Head of caudate nucleus (tissue), 42 donors: ENCODE measurements at regions not wholly inside any gene's neighbourhood (a gene's known extent, or its start where the extent isn't known, plus 50 kb on each side); places are given as distances from the start of the nearest gene placed in this dataset.
"Not testable (repeated sequence)": the region's sequence is repeated elsewhere in the genome, so short reads cannot be mapped to it uniquely, and the experiment has no call there.

ENCODE experiments used
- DNase-seq, 42 donors: peaks; one replicate each; pipeline versions ENCODE4 v3.0.0 to v3.0.0-alpha.2; 2020 to 2021; ENCODE audit warnings: mixed read lengths in 7 of 42
- intact Hi-C: fragments of 100-400 bp; cut with DNase I; formaldehyde crosslinking; loops from one replicate; pipeline ENCODE4 v1.15.0; 2022

GRCh38 chr16:65314627-65315008, 192.8 kb upstream of the CDH11 start:
- DNase-seq = no peak
- intact Hi-C loops = no loop called here

DNA sequence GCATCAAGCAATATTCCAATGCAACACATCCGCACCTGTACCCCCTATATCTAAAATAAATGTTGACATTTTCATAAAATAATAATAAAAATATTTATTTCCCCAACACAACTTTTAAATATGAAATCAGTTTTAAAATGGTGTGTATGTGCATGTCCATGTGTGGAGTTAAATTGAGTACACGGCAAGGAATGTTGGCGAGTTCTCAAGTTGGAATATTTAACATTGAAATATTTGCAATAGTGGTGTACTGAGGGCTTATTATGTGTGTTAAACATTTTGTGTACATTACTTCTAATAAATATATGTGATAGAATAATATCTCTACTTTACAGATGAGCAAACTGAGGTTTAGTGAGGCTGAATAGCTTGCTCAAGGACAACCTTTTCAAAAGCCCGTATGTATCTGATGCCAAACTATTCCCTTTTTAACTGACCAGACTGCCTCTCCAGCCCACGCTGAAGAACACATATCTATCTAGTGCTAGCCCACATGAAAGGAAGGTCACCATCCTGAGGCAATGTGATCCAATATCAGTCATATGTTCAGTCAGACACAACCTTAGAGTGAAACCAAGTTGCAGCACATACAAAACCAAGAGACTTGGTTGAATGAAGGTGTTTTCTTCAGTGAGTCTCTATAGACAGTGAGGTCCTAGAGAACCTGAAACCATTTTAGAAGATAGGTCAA, 192.2 kb upstream of the CDH11 start:
- DNase-seq = no peak
- intact Hi-C loops = no loop called here

DNA sequence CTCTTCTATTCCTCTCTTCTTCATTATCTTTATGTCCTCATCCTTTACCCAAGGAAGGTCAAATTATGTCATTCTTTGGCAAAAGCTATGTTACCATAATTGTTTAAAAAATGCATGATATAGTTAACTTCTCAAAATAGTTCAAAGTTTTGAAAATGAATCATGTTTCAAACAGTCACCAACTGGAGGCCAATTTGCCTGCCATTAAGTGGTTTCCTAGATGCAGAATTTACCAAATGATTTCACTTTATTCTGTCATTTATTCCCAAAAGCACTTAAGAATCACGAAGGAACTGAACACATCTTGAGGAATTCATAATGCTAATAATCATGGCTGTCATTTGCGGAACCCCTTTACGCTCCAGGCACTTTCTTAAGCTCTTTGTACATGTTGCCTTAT, 190.9 kb upstream of the CDH11 start:
- intact Hi-C loops = no loop called here
- DNase-seq = no peak

DNA sequence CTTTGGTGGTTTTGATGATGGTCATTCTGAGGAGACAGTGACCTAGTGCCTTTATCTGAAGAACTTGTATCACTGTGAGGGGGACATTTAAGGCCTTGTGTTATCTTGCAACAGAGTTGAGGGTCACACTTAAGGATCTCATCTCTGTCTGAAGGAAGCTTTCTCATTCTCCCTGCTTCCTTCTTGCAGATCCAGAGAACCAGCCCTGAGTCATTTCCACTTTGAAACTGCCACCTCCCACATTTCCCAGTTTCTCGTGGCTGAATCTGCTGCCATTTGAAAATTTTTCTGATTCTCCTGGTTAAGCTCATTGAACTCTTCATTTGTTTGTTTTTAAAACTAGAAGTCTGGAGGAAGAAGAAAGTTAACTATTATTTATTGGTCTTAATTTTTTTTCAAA, 190.2 kb upstream of the CDH11 start:
- intact Hi-C loops = no loop called here
- no peak for DNase-seq

- intact Hi-C loops, DNase-seq: not testable (repeated sequence)
These were observed 188.6 kb upstream of the CDH11 start for GRCh38 chr16:65310491-65310890.

GRCh38 chr16:65309354-65309753, 187.5 kb upstream of the CDH11 start:
- intact Hi-C loops = no loop called here
- DNase-seq = no peak

DNA sequence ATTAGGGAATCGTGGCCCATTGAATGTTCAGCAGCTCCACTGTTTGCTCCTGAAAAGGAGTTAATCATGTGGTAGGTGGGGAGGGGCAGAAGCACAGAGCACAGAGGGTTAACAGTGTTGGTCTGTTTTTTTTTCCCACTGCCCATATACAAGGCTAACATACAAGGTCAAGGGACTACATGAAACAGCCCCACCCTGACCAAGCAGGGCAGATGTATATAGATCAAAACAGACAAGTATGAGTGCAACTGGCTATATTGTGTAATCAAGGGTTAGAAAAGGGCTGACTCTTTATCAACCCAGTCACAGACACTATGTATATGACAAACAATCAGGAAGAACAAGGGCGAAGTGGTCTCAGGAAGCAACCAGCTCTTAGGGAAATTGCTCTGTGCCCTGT, 186.6 kb upstream of the CDH11 start:
- intact Hi-C loops = no loop called here
- no peak for DNase-seq

GRCh38 chr16:65307286-65307685, 185.4 kb upstream of the CDH11 start:
- intact Hi-C loops = no loop called here
- DNase-seq = no peak

GRCh38 chr16:65306722-65307121, 184.9 kb upstream of the CDH11 start:
- DNase-seq = no peak
- intact Hi-C loops = no loop called here

DNA sequence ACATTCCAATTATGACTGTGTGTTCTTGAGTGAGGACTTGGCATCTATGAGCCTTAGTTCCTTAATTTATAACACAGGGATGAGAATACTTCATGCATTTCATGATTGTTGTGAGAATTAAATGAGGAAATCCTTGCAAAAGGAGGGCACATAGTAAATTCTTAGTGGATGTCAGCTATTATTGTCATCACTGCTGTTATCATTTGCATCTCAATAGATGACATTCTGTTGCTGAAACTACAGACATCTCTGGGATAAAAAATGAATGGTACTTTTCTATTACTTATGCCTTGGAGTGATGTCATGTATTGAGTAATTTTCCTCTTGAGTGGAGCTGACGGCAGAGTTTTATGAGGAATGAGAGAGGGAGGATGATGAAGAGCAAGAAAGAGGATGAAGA, 184.4 kb upstream of the CDH11 start:
- intact Hi-C loops = no loop called here
- no peak for DNase-seq

- DNase-seq = no peak
- intact Hi-C loops = no loop called here
These were observed 183.6 kb upstream of the CDH11 start for GRCh38 chr16:65305266-65305959.

DNA sequence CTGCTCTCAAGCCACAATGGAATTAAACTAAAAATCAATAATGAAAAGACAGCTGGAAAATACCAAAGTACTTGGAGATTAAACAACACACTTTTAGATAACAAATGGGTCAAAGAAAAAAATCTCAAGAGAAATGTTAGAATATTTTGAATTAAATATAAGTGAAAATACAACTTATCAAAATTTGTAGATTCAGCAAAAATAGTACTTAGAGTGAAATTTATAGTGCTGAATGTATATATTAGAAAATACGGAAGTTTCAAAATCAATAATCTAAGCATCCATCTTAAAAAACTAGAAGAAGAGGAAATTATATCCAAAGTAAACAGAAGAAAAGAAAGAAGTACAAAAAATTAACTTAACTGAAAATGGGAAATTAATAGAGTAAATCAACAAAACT, 179.2 kb upstream of the CDH11 start:
- DNase-seq = no peak
- intact Hi-C loops = no loop called here

- no peak for DNase-seq
- intact Hi-C loops = no loop called here
These were observed 175.6 kb upstream of the CDH11 start for GRCh38 chr16:65297453-65297852.

GRCh38 chr16:65295527-65295926, 173.7 kb upstream of the CDH11 start:
- no peak for DNase-seq
- intact Hi-C loops = no loop called here

DNA sequence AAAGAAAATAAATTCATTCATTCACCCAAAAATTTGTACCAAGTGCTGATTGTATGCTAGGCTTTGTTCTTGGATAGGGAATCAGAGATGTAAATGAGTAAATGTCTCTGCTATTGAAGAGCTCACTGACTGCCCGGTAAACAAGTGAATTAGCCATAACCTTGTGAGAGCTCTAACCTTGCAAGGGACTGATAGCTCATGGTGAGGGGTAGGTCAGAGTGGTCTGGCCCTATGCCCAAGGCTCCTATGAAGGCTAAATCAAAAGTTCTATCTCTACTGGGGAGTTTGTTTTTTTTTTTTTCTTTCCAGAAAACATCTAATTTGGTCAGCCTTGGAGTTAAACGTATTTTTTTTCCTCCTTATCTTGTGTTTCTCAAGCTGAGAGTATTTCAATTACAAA, 172.8 kb upstream of the CDH11 start:
- no peak for DNase-seq
- intact Hi-C loops = no loop called here

- DNase-seq = no peak
- intact Hi-C loops = no loop called here
These were observed 172.3 kb upstream of the CDH11 start for GRCh38 chr16:65294165-65294564.

DNA sequence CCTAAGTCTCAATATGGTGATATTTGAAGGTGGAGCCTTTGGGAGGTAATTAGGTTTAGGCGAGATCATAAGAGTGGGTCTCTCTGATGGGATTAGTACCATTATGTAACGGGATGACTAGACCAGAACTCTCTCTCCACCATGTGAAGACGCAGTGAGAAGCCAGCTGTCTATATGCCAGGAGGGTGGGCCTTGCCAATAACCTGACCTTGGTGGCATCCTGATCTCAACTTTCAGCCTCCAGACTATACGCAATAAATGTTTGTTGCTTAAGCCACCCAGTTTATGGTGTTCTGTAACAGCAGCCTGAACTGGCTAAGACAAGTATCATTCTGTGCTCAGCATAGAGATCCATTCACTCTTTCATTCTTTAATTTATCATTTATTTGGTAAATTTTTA, 167.2 kb upstream of the CDH11 start:
- no peak for DNase-seq

DNA sequence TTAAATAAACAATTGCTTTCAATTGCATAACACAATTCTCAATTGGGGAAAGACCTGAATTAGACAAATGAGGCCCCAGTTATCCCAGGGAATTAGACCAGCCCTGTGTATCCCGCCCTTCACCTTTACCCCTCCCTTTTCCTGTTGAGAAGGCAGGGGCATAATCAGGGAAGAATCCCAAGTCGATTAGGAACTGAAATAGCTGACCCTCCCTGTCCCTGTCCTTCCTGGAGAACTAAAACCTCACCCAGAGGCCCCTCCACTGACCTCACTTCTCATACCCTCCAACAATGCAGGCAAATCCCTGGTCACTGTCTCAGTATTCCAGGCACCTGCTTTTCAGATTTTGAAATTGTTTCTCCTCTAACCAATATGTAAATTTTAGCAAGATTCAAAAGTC, 165.4 kb upstream of the CDH11 start:
- intact Hi-C loops = no loop called here

More for the DNA sequence above, 167.2 kb upstream of the CDH11 start:
- intact Hi-C loops = no loop called here

GRCh38 chr16:65285128-65286048, 163.5 kb upstream of the CDH11 start:
- DNase-seq = no peak
- intact Hi-C loops = no loop called here

More for the DNA sequence above, 165.4 kb upstream of the CDH11 start:
- no peak for DNase-seq

GRCh38 chr16:65284626-65285025, 162.8 kb upstream of the CDH11 start:
- DNase-seq = no peak
- intact Hi-C loops = no loop called here
